Effector memory CD8-positive, alpha-beta T cell (primary cell): ENCODE measurements at regions not wholly inside any gene's neighbourhood (a gene's known extent, or its start where the extent isn't known, plus 50 kb on each side); places are given as distances from the start of the nearest gene placed in this dataset.
"Not testable (repeated sequence)": the region's sequence is repeated elsewhere in the genome, so short reads cannot be mapped to it uniquely, and the experiment has no call there.

Experiments used
- ATAC-seq: fragments of 150-1000 bp; cut with Tn5 transposase; replicated peaks from 2 replicates; pipeline ENCODE4 v1.10.0; 2021; ENCODE audit warnings: mild to moderate bottlenecking, moderate library complexity
- DNase-seq, 3 experiments: peaks; one replicate each; pipeline ENCODE4 v3.0.0; 2021
- H3K27ac Mint-ChIP-seq, 2 donors: one replicate each; pipeline ENCODE4 v1.8.0; 2022; ENCODE audit warnings: mild to moderate bottlenecking in 2 of 2, mixed read lengths in 2 of 2, moderate library complexity in 2 of 2
- H3K27me3 Mint-ChIP-seq, 2 donors: one replicate each; pipeline ENCODE4 v1.8.0; 2022; ENCODE audit warnings: mixed read lengths in 2 of 2
- H3K36me3 Mint-ChIP-seq: one replicate; pipeline ENCODE4 v1.8.0; 2022; ENCODE audit warnings: mild to moderate bottlenecking, moderate library complexity, mixed read lengths; ENCODE audit not compliant: insufficient read depth
- H3K4me1 Mint-ChIP-seq, 2 donors: one replicate each; pipeline ENCODE4 v1.8.0; 2022; ENCODE audit warnings: low read depth in 2 of 2, mixed read lengths in 2 of 2
- H3K4me3 Mint-ChIP-seq, 2 donors: one replicate each; pipeline ENCODE4 v1.8.0; 2022; ENCODE audit warnings: mild to moderate bottlenecking in 2 of 2, mixed read lengths in 2 of 2, moderate library complexity in 2 of 2
- H3K9me3 Mint-ChIP-seq, 2 donors: one replicate each; pipeline ENCODE4 v1.8.0; 2022; ENCODE audit warnings: mixed read lengths in 2 of 2

- ATAC-seq = no peak
- Mint-ChIP-seq H3K4me3 (no peak overlapping the region), H3K36me3 (no peaks in the 10 kb centered on the region), H3K9me3 (peaks cover 0 to 10% of the 10 kb centered on the region in 2 donors), H3K27me3 (no peaks in the 10 kb centered on the region), H3K27ac (no peak overlapping the region), H3K4me1 (no peaks in the 10 kb centered on the region)
- no peak for DNase-seq
Observed at GRCh38 chr5:8726383-8727036, 819.4 kb downstream of the SEMA5A start.

- DNase-seq = no peak
- no peak for ATAC-seq
- H3K4me3 Mint-ChIP-seq = no peak overlapping the region
- H3K4me1 Mint-ChIP-seq = no peaks in the 10 kb centered on the region
- H3K9me3 Mint-ChIP-seq = peaks cover 0 to 10% of the 10 kb centered on the region in 2 donors
- H3K36me3 Mint-ChIP-seq = no peaks in the 10 kb centered on the region
- H3K27me3 Mint-ChIP-seq = no peaks in the 10 kb centered on the region
- H3K27ac Mint-ChIP-seq = no peak overlapping the region
Observed at GRCh38 chr5:8727396-8727795, 818.5 kb downstream of the SEMA5A start.

- no peak for ATAC-seq
- no peaks in the 10 kb centered on the region for H3K4me1 Mint-ChIP-seq
- no peak for DNase-seq
- no peak overlapping the region for H3K4me3 Mint-ChIP-seq
- H3K9me3 Mint-ChIP-seq = peaks cover 0 to 7% of the 10 kb centered on the region in 2 donors
- H3K36me3 Mint-ChIP-seq = no peaks in the 10 kb centered on the region
- H3K27me3 Mint-ChIP-seq = no peaks in the 10 kb centered on the region
- no peak overlapping the region for H3K27ac Mint-ChIP-seq
Observed at GRCh38 chr5:8729437-8729836, 816.4 kb downstream of the SEMA5A start.

- no peaks in the 10 kb centered on the region for H3K4me1 Mint-ChIP-seq
- H3K27ac Mint-ChIP-seq = no peak overlapping the region
- peaks cover 0 to 7% of the 10 kb centered on the region in 2 donors for H3K9me3 Mint-ChIP-seq
- H3K27me3 Mint-ChIP-seq = no peaks in the 10 kb centered on the region
- ATAC-seq = no peak
- H3K36me3 Mint-ChIP-seq = no peaks in the 10 kb centered on the region
- no peak overlapping the region for H3K4me3 Mint-ChIP-seq
- DNase-seq = no peak
Observed at GRCh38 chr5:8730194-8730593, 815.7 kb downstream of the SEMA5A start.

DNA sequence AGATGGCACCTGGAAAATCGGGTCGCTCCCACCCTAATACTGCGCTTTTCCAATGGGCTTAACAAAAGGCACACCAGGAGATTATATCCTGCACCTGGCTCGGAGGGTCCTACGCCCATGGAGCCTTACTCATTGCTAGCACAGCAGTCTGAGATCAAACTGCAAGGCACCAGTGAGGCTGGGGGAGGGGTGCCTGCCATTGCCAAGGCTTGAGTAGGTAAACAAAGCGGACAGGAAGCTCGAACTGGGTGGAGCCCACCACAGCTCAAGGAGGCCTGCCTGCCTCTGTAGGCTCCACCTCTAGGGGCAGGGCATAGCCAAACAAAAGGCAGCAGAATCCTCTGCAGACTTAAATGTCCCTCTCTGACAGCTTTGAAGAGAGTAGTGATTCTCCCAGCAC, 814.8 kb downstream of the SEMA5A start:
- ATAC-seq, H3K4me1 Mint-ChIP-seq, H3K9me3 Mint-ChIP-seq, DNase-seq, H3K27ac Mint-ChIP-seq, H3K36me3 Mint-ChIP-seq, H3K27me3 Mint-ChIP-seq, H3K4me3 Mint-ChIP-seq: not testable (repeated sequence)

DNA sequence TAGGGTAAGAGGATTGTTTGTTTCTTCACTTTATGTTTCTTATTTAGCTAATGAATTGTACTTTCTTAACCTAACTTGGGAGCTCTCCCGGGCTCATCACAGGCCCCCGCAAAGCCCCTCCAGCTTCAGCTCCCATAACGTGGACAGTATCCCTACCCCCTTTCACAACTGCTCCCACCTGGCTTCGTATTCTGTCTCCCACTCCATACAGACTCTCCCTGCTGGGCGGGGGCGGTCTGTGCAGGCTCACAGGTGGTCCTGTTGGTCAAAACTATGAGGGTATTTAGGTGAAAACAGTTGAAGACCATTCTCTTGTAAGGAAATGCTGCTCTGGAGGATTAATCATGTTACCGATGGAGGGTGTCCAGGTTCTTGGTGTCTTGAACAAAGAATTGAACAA, 805.3 kb downstream of the SEMA5A start:
- Mint-ChIP-seq H3K4me3 (no peak overlapping the region), H3K4me1 (no peaks in the 10 kb centered on the region), H3K9me3 (peaks cover 6 to 15% of the 10 kb centered on the region in 2 donors), H3K36me3 (no peaks in the 10 kb centered on the region), H3K27ac (no peak overlapping the region), H3K27me3 (no peaks in the 10 kb centered on the region)
- no peak for ATAC-seq
- DNase-seq = no peak

GRCh38 chr5:8749556-8749955, 796.3 kb downstream of the SEMA5A start:
- H3K27me3 Mint-ChIP-seq = no peaks in the 10 kb centered on the region
- H3K27ac Mint-ChIP-seq = no peak overlapping the region
- no peaks in the 10 kb centered on the region for H3K4me1 Mint-ChIP-seq
- H3K9me3 Mint-ChIP-seq = peaks cover 3 to 9% of the 10 kb centered on the region in 2 donors
- ATAC-seq (no peak), DNase-seq (no peak)
- no peaks in the 10 kb centered on the region for H3K36me3 Mint-ChIP-seq
- no peak overlapping the region for H3K4me3 Mint-ChIP-seq

- Mint-ChIP-seq H3K9me3 (peaks cover 3 to 13% of the 10 kb centered on the region in 2 donors), H3K27me3 (no peaks in the 10 kb centered on the region), H3K27ac (no peak overlapping the region), H3K4me1 (no peaks in the 10 kb centered on the region), H3K4me3 (no peak overlapping the region), H3K36me3 (no peaks in the 10 kb centered on the region)
- ATAC-seq (no peak), DNase-seq (no peak)
Observed at GRCh38 chr5:8750100-8750499, 795.8 kb downstream of the SEMA5A start.

- Mint-ChIP-seq H3K36me3 (no peaks in the 10 kb centered on the region), H3K27ac (no peak overlapping the region), H3K4me3 (no peak overlapping the region), H3K9me3 (peaks cover 3 to 16% of the 10 kb centered on the region in 2 donors), H3K4me1 (no peaks in the 10 kb centered on the region), H3K27me3 (no peaks in the 10 kb centered on the region)
- DNase-seq (no peak), ATAC-seq (no peak)
Observed at GRCh38 chr5:8751971-8752370, 793.9 kb downstream of the SEMA5A start.

GRCh38 chr5:8752595-8752994, 793.3 kb downstream of the SEMA5A start:
- Mint-ChIP-seq H3K27me3 (no peaks in the 10 kb centered on the region), H3K9me3 (peaks cover 3 to 19% of the 10 kb centered on the region in 2 donors), H3K4me3 (no peak overlapping the region), H3K36me3 (no peaks in the 10 kb centered on the region), H3K4me1 (no peaks in the 10 kb centered on the region), H3K27ac (no peak overlapping the region)
- DNase-seq (no peak), ATAC-seq (no peak)

GRCh38 chr5:8756498-8757084, 789.3 kb downstream of the SEMA5A start:
- Mint-ChIP-seq H3K27ac (no peak overlapping the region), H3K36me3 (no peaks in the 10 kb centered on the region), H3K4me1 (no peaks in the 10 kb centered on the region), H3K9me3 (peaks cover 12 to 31% of the 10 kb centered on the region in 2 donors), H3K27me3 (no peaks in the 10 kb centered on the region), H3K4me3 (no peak overlapping the region)
- no peak for ATAC-seq
- DNase-seq = no peak

- Mint-ChIP-seq H3K4me1 (no peaks in the 10 kb centered on the region), H3K27me3 (no peaks in the 10 kb centered on the region), H3K4me3 (no peak overlapping the region), H3K9me3 (peaks cover 6 to 30% of the 10 kb centered on the region in 2 donors), H3K27ac (no peak overlapping the region), H3K36me3 (no peaks in the 10 kb centered on the region)
- ATAC-seq (no peak), DNase-seq (no peak)
Observed at GRCh38 chr5:8765886-8766285, 780.0 kb downstream of the SEMA5A start.

DNA sequence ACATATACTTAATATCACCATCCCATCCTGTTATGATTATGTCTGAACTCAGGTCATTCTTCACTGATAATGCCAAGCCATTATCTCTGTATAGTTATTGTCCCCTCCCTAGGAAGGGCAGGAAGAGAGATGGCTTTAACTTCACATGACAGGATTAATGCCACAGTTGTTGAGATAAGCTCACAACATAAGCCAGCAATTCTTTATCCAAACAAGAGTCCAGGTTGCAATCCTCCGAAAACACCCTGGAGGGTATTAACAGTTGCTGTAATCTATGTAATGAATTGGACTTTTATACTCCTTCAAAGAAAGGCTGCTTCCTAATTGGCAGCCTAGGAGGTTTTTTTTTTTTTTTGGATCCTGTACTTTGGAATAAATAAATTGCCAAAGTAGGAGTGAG, 779.4 kb downstream of the SEMA5A start:
- Mint-ChIP-seq H3K9me3 (peaks cover 5 to 30% of the 10 kb centered on the region in 2 donors), H3K4me3 (no peak overlapping the region), H3K36me3 (no peaks in the 10 kb centered on the region), H3K27me3 (no peaks in the 10 kb centered on the region), H3K4me1 (no peaks in the 10 kb centered on the region), H3K27ac (no peak overlapping the region)
- DNase-seq (no peak), ATAC-seq (no peak)

DNA sequence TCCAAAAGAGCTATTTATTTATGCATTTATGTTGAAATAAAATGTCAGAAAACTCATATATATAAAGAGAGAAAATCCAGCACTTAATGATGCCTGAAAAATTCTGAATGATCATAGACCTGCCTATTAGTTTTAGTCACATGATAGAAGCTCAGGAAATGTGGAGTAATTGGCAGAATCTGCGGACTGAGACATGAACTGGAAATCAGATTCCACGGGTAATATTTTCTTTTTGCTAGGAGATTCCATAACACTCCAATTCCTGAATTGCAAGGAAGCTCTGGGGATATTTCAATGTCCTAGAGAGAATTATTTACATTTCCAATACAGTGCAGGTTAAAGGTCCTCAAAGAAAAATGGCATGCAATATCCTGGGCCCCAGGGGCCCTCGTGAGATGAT, 778.8 kb downstream of the SEMA5A start:
- Mint-ChIP-seq H3K27ac (no peak overlapping the region), H3K4me1 (no peaks in the 10 kb centered on the region)

More for the DNA sequence above, 778.8 kb downstream of the SEMA5A start:
- ATAC-seq (no peak), DNase-seq (no peak)
- Mint-ChIP-seq H3K4me3 (no peak overlapping the region), H3K36me3 (no peaks in the 10 kb centered on the region), H3K27me3 (no peaks in the 10 kb centered on the region), H3K9me3 (peaks cover 5 to 30% of the 10 kb centered on the region in 2 donors)
